ENCODE measurements at regions not wholly inside any gene's neighbourhood (a gene's known extent, or its start where the extent isn't known, plus 50 kb on each side); places are given as distances from the start of the nearest gene placed in this dataset.

- DNase-seq: no peak
Observed at GRCh38 chr12:24198936-24199671, 249.6 kb upstream of the SOX5 start.

DNA sequence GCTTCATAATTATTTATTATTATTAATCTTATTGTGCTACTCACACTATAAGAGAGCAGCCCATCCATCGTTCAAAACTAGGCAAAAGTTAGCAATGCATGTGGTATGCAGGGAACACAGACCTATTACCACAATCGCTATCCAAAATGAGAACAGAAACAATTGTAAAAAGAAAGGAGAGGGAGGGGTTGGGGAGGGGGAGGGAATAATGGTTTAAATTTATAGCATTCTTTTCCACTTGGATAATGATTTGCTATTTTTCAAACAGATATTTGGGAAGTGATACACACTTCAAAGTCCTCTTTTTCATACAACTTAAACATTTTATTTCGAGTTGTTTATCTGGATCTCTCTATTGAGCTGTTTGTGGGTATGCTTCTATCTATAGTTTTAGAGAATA lies 248.6 kb upstream of the SOX5 start:
- DNase-seq: no peak

DNA sequence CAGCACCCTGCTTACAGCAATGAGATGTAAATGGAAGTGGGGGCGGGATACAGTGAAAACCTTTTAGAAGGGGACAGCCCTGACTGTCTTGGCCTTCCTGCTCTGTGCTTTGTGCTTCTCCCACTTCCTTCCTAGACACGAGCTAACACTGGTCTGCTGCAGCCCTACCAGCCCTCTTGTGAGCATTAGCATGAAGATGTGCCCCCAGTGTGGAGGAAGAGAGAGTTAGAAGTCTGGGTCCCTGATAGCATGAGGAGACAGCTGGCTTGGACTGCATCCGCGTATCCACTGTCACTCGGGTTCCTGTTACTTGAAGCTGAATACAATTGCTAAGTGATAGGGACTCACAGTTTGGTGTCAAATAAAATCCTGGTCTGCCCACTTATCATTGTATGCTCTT lies 248.1 kb upstream of the SOX5 start:
- DNase-seq: no peak

GRCh38 chr12:24195063-24195462 lies 245.6 kb upstream of the SOX5 start:
- DNase-seq: no peak

DNA sequence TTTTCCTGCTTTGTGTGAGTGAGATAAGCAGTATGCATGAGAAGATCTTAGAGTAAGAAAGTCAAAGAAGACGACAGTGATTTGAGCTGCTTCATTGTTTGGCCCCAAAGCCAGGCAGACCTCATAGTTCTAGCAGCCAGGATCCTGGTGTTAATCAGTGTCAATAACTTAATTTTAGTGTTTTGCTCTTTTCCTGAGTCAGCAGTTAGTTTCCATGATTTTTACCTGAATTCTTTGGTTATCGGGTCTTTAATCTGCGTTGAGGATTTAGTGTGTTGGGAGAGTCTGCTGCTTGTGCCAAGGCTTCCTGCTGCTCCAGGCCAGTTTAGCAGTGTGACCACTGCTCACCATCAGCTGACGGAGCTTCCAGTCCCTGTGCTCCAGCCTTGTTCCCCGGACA lies 241.6 kb upstream of the SOX5 start:
- DNase-seq: no peak

DNA sequence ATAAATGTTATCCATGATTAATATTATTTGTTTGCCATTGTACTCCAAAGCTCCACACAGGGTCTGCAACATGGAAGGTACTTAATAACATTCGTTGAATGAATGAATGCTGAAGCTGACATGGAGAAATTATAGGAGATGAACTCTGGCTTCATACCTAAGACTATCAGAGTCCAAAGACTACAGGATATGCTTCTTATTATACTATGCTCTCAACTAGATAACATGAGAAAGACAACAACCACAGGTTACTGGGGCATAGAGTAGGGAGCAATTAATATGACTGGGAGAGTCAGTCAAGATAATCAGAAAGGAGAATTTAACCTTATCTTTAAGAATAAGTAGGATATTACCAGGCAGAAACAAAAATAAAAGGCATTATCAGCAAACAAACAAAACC lies 236.3 kb upstream of the SOX5 start:
- no peak for DNase-seq

GRCh38 chr12:24177889-24178288 lies 228.4 kb upstream of the SOX5 start:
- no peak for DNase-seq

- DNase-seq: no peak
Observed at GRCh38 chr12:24175929-24176328, 226.5 kb upstream of the SOX5 start.

- DNase-seq: no peak
Observed at GRCh38 chr12:24175284-24175683, 225.8 kb upstream of the SOX5 start.

GRCh38 chr12:24173067-24173466 lies 223.6 kb upstream of the SOX5 start:
- DNase-seq: no peak

GRCh38 chr12:24172773-24173066 lies 223.2 kb upstream of the SOX5 start:
- DNase-seq: no peak

- DNase-seq: peak; percentile 21 to 37
Observed at GRCh38 chr12:24172031-24172772, 222.7 kb upstream of the SOX5 start.

GRCh38 chr12:24155042-24155441 lies 205.6 kb upstream of the SOX5 start:
- no peak for DNase-seq

DNA sequence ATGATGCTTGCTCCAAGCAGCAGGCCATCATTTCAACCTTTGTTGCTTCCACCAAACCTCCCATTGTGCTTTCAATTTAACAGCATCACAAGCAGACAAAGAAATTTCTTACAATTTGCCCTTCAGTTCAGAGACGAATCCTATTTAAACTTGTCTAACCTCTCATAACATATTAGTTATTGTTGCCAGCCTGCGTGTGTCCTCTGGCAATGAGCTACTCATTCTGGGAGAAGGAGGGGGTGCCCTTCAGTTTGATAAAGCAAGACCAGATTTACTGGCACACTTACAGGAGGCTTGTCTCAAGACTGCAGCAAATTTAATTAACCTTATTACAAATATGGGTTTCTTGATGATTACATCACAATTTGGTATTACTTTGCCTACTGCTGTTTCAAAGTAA lies 203.6 kb upstream of the SOX5 start:
- no peak for DNase-seq

- no peak for DNase-seq
Observed at GRCh38 chr12:24152270-24152669, 202.8 kb upstream of the SOX5 start.

DNA sequence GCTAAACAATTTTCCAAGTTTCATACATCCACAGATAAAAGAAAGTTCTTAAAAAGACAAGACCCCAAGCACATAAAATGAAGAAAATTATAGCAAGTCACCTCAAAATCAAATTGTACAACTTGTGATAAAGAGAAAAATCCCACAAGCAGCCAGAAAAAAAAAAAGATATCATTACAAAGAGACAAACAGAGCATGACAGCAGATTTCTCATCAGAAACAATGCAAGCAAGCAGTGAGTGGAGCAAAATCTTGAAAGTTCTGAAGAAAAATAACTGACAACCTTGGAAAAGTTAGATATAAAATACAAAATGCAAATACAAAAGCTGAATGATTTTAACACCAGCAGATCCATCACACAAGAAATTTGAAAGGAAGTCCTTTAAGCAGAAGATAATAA lies 194.5 kb upstream of the SOX5 start:
- DNase-seq: no peak

DNA sequence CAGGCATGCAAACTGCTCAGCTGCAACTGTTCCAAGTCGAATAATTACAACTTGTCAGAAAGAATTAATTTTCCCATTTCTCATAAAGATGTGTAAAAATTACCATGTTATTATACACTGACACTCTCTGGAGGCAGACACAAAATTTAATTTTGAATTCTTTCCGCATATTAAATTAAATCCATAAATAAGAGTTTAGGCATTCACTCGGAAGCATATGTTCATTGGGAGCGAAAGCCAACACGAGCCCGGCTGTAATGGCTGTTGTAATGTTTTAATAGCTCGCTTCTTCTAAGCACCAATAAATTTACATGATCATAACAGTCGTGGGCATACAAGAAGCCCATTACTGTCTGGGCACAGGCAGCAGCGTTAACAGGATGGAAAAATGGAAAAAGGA lies 189.6 kb upstream of the SOX5 start:
- DNase-seq: no peak

GRCh38 chr12:24138041-24138440 lies 188.6 kb upstream of the SOX5 start:
- peak; percentile 50 to 67 for DNase-seq

- DNase-seq: no peak
Observed at GRCh38 chr12:24135158-24135850, 185.8 kb upstream of the SOX5 start.

DNA sequence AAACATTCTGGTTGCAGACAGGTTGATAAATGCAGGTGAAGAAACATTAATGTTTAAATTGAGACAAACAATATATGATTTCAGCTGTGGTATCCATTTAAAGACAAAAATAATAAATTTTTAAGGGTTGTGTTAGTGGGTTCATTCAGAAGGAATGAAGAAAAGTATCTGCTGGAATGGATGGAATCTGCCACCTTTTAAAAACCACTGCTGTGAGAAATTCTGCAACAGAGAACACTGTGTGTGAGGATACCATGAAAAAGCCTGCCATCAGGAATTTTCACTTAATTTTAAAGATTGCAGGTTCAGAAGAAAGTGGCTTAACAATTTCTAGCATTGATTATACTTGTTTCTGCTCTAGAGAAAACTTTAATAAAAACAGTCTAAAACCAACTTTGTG lies 184.6 kb upstream of the SOX5 start:
- no peak for DNase-seq

GRCh38 chr12:24133384-24133783 lies 183.9 kb upstream of the SOX5 start:
- DNase-seq: no peak

DNA sequence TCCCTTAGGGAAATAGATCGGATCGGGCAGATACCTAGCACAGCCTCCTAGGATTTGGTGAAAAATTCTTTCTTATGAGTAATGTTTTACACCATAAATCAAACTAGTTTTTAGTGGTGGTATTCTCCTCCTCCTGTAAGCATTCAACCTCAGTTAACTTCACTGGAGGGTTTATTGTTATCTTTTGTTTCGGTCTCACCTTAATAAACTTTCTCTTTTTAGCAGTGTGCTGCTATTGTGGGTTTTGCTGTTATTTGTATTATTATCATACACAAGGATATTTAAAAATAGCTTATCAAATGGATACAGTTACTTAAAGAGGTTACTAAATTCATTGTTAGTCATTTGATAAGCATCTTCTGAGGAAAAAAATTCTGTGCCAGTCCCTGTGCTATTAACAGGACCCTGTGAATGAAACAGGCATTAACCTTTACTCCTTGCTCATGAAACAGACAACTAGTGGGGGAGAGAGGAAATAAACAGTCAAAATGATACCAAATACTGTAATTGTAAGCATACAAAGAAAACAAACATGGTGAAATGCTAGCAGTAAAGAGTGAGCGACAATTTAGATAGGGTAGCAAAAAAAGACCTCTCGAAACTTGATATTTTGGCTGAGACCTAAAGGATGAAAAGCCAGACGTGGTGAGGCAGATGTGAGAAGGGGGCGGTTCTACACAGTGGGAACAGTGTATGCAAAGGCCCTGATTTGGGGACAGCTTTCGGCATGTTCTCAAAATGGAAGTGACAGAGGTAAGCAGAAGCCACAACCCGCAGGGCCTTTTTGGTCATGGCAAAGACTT lies 178.7 kb upstream of the SOX5 start:
- no peak for DNase-seq

DNA sequence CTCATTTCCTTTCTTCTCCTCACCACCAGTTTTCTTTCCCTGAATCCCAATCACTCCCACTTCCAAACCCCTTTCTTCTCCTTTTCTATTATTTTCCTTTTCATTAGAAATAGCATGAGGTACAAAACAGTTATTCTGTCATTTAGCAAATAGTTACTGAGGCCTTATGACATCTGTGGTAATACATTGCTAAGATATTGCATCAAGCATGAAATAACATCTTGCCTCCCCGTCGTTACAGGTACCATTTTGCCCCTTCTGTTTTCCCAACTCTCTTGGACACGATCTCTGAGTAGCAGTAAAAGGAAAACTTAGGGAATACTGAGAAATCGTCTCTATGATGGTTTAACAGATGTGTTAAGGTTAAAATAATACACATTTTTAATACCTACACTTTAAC lies 175.8 kb upstream of the SOX5 start:
- no peak for DNase-seq
